ENCODE measurements at regions not wholly inside any gene's neighbourhood (a gene's known extent, or its start where the extent isn't known, plus 50 kb on each side); places are given as distances from the start of the nearest gene placed in this dataset.

- no peak overlapping the region for H2AFZ ChIP-seq (ENCODE audit: control insufficient read depth, low read depth, low read length)
- no TSS peak for BruUV-seq (replicated peaks)
- H3K9me3 ChIP-seq (replicated peaks; ENCODE audit: control insufficient read depth, insufficient read depth, low read length): no peaks in the 10 kb centered on the region; the same call in 2 of the 3 replicates
- FAIRE-seq (no peak), ATAC-seq (no peak), DNase-seq (ENCODE audit: low read depth, low spot score) (no peak)
- intact Hi-C loops (cut with micrococcal nuclease; ENCODE audit: unreplicated experiment): no loop called here
- H3K4me2 ChIP-seq (ENCODE audit: control insufficient read depth, insufficient read depth): no peak overlapping the region
- ChIA-PET RAD21 (ENCODE audit: unreplicated experiment) (no interaction called here), CTCF (no interaction called here), SMC1A (ENCODE audit: uncharacterized antibody, unreplicated experiment) (interaction anchor here (1.2 kb wide), 1 partner anchor 10 kb away, joined by 3 read pairs; no protein-coding TSS in a partner anchor), POLR2A (no interaction called here)
- no peak overlapping the region for H3K27ac ChIP-seq (ENCODE audit: control insufficient read depth, insufficient read depth)
- no peak overlapping the region for H3K9ac ChIP-seq (ENCODE audit: control insufficient read depth, insufficient read depth, low read length)
- H3K36me3 ChIP-seq (ENCODE audit: control insufficient read depth in 2 of 2, insufficient read depth in 2 of 2, low read length in 1 of 2): no peaks in the 10 kb centered on the region
- H3K4me1 ChIP-seq (ENCODE audit: control insufficient read depth, insufficient read depth, low read length): peaks cover 3% of the 10 kb centered on the region; the same call in 1 of the 2 replicates
- H4K20me1 ChIP-seq (ENCODE audit: control insufficient read depth, insufficient read depth): no peaks in the 10 kb centered on the region
- H3K27me3 ChIP-seq (replicated peaks in 1 of 2; ENCODE audit: control insufficient read depth in 2 of 2, insufficient read depth in 2 of 2, low read length in 1 of 2): no peaks in the 10 kb centered on the region
- in situ Hi-C loops (cut with MboI): no loop called here
- H3K4me3 ChIP-seq: no peak overlapping the region
- no peaks in the 10 kb centered on the region for H3K79me2 ChIP-seq (ENCODE audit: control insufficient read depth, insufficient read depth, low read length)
- TF ChIP-seq SUZ12 (IDR thresholded peaks at IDR 0.05; ENCODE audit: unreplicated experiment): no peak
- no peak for TF ChIP-seq RBBP5 (conservative IDR thresholded peaks at IDR 0.05)
- no peak for TF ChIP-seq BRCA1 (IDR thresholded peaks at IDR 0.05; ENCODE audit: low read depth, low read length)
- TF ChIP-seq RUNX3 (IDR thresholded peaks at IDR 0.05; ENCODE audit: low read length): no peak
- TF ChIP-seq ZZZ3 (IDR thresholded peaks at IDR 0.05; ENCODE audit: control insufficient read depth, insufficient read length, low read depth): no peak
- TF ChIP-seq WRNIP1 (IDR thresholded peaks at IDR 0.05; ENCODE audit: borderline replicate concordance, low read depth, low read length): no peak
- no peak for TF ChIP-seq CREM (IDR thresholded peaks at IDR 0.05; ENCODE audit: low read depth)
- TF ChIP-seq ZBTB40 (IDR thresholded peaks at IDR 0.05; ENCODE audit: borderline replicate concordance): no peak
- no peak for TF ChIP-seq CTCF (IDR thresholded peaks at IDR 0.05 in 2 of 3, conservative IDR thresholded peaks at IDR 0.05 in 1 of 3; ENCODE audit: control insufficient read depth in 2 of 3, extremely low read depth in 1 of 3, insufficient read depth in 1 of 3, low read depth in 3 of 3, low read length in 3 of 3)
- TF ChIP-seq CEBPB (IDR thresholded peaks at IDR 0.05; ENCODE audit: borderline replicate concordance in 1 of 2, low read depth in 2 of 2, low read length in 2 of 2): no peak
- TF ChIP-seq HDAC2 (IDR thresholded peaks at IDR 0.05): no peak
- TF ChIP-seq ZNF622 (IDR thresholded peaks at IDR 0.05): no peak
- TF ChIP-seq ZNF687 (IDR thresholded peaks at IDR 0.05): no peak
- no peak for TF ChIP-seq SPI1 (IDR thresholded peaks at IDR 0.05; ENCODE audit: borderline replicate concordance, insufficient read depth, low read depth, low read length)
Observed at GRCh38 chr21:38678827-38679226, 126.9 kb upstream of the ETS2 start.
